GM12865 (cell line): ENCODE measurements at regions not wholly inside any gene's neighbourhood (a gene's known extent, or its start where the extent isn't known, plus 50 kb on each side); places are given as distances from the start of the nearest gene placed in this dataset.

Experiments used
- DNase-seq: peaks from one replicate; pipeline ENCODE4 v3.0.0; 2010; ENCODE audit warnings: low read depth
- H3K4me3 ChIP-seq: 2 replicates; pipeline ENCODE4 v1.5.1; 2011; ENCODE audit warnings: mild to moderate bottlenecking, low read depth, low read length, control low read depth
- CTCF ChIP-seq: IDR thresholded peaks from 2 replicates; pipeline ENCODE4 v1.5.1; 2011; ENCODE audit warnings: low read length, control low read depth, low read depth, inconsistent platforms; ENCODE audit not compliant: insufficient read depth; ENCODE audit errors: missing control alignments

- TF ChIP-seq CTCF: no peak
- H3K4me3 ChIP-seq: no peak overlapping the region
- DNase-seq: no peak
These were observed 177.8 kb upstream of the GSE1 start for GRCh38 chr16:85435286-85435685.

- DNase-seq: no peak
- no peak for TF ChIP-seq CTCF
- H3K4me3 ChIP-seq: no peak overlapping the region
These were observed 177.4 kb upstream of the GSE1 start for GRCh38 chr16:85435700-85436099.

GRCh38 chr16:85436207-85436606, 176.9 kb upstream of the GSE1 start:
- H3K4me3 ChIP-seq: no peak overlapping the region
- no peak for DNase-seq
- no peak for TF ChIP-seq CTCF

- H3K4me3 ChIP-seq: no peak overlapping the region
- TF ChIP-seq CTCF: no peak
These were observed 176.4 kb upstream of the GSE1 start for GRCh38 chr16:85436636-85437165.

GRCh38 chr16:85437166-85438052, 175.7 kb upstream of the GSE1 start:
- H3K4me3 ChIP-seq: no peak overlapping the region

More at GRCh38 chr16:85436636-85437165, 176.4 kb upstream of the GSE1 start:
- no peak for DNase-seq

GRCh38 chr16:85438981-85439685, 174.0 kb upstream of the GSE1 start:
- no peak for TF ChIP-seq CTCF
- H3K4me3 ChIP-seq: no peak overlapping the region
- DNase-seq: no peak

More at GRCh38 chr16:85437166-85438052, 175.7 kb upstream of the GSE1 start:
- no peak for TF ChIP-seq CTCF
- DNase-seq: no peak
